ENCODE measurements at regions not wholly inside any gene's neighbourhood (a gene's known extent, or its start where the extent isn't known, plus 50 kb on each side); places are given as distances from the start of the nearest gene placed in this dataset.
"Not testable (repeated sequence)": the region's sequence is repeated elsewhere in the genome, so short reads cannot be mapped to it uniquely, and the experiment has no call there.

DNA sequence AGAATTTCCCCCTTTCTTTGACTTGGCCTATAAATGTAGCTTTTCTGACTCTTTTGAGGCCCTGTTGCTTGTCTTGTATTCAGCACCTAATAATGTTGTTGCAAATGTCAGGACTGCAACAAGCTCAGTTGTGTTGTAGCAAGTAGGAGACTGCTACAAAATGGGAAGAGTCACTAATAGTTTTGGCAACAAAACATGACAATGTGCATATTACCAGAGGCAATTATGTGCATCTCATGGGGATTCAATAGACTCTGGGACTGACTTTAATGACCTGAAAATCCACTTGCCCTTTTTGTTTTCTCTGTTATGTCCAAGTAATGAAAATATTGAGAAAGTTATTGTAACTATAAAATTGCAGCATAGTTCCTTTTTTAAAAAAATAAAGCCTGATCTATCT lies 368.4 kb downstream of the OSTF1 start:
- no peak for DNase-seq (ENCODE audit: low read depth in 3 of 3, low spot score in 1 of 3)

DNA sequence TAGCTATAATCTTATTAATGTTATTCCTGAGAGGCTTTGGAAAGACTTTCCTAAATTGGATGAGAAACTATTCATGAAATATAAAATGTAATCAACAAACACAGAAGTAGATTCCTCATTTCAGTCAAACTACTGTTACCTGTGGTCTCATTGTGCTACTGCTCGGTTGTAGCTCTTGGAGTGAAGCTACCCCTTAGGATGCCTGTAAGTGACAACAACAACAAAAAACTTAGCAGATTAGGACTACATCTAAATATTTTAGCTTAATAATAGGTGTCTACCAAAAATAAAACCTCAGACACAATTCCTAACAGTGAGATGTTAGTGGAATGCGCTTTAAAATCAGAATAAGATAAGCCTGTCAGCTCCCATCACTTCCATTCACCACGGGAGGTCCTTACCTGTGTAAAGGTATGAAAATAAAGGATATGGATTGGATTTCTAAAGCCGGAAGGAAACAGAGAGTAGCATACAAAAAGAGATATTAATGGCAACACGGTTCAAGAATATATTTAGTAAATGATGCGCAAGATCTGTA lies 369.2 kb downstream of the OSTF1 start:
- DNase-seq (ENCODE audit: low read depth in 3 of 3, low spot score in 1 of 3) = no peak

DNA sequence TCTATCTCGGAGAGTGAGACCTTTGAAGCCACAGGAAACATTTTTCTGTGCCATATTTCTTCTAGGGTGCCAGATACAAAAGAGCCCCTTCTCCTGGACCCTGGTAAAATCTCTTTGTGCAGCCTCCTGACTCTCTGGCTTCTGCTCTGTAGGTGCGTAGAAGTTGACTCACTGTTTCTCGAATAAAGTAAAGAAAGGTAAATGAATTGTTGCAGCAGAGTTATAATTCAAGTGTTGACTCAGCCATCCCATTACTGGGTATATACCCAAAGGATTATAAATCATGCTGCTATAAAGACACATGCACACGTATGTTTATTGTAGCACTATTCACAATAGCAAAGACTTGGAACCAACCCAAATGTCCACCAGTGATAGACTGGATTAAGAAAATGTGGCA lies 371.0 kb downstream of the OSTF1 start:
- not testable (repeated sequence) for DNase-seq (ENCODE audit: low read depth in 3 of 3, low spot score in 1 of 3)

DNA sequence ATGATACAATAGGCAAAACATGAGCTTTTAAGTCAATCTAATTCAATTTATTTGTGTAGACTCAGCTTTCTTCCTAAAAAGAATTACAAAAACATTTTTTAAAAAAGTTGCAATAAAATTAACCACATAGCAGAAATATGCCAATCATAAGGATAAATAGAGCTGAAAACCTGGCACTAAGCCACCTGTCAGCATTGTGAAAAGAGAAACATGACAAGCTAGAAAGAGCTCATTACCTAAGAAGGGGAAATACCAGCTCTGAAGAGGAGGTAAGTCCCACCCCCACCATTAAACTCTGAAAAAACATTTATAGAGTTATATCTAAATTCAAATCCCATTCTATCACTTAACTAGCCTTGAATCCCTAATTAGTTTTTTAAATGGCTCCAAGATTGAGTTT lies 372.9 kb downstream of the OSTF1 start:
- no peak for DNase-seq (ENCODE audit: low read depth in 3 of 3, low spot score in 1 of 3)

DNA sequence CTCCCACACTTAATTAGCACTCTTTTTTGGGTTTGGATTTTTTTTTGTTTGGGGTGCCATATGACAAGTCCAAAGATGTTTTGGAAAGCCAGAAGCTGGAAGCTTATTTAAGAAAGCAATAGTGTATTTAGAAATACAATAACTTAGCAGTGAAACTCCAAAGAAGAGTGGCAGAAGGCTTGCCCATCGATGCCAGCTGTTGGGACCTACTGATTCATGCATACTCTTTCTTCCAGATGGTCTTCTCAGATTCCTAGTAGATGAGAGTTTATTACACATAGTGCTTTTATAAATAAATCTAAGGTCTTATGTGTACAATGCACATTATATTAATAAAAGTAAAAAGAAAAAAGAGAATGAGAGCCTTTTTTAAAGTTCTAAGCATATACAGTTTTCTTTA lies 374.6 kb downstream of the OSTF1 start:
- DNase-seq (ENCODE audit: low read depth in 3 of 3, low spot score in 1 of 3) = no peak

DNA sequence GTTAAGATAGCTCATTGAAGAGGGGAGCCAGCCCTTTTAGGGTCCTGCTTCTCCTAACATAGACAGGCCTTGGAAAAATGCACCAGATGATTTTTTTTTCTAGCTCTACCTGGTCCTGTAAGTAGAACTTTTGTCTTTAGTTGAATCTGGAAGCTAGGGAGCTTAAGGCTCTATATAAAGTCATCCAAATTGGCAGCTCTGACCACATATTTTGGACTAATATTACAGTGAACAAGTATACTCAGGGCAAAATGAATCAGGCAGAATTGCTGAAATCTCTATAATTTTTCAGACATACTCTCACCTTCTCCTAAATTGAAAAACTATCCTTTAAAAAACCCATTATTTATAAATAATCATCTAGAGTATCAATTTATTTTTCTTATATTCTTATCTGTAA lies 375.6 kb downstream of the OSTF1 start:
- DNase-seq (ENCODE audit: low read depth in 3 of 3, low spot score in 1 of 3) = no peak

DNA sequence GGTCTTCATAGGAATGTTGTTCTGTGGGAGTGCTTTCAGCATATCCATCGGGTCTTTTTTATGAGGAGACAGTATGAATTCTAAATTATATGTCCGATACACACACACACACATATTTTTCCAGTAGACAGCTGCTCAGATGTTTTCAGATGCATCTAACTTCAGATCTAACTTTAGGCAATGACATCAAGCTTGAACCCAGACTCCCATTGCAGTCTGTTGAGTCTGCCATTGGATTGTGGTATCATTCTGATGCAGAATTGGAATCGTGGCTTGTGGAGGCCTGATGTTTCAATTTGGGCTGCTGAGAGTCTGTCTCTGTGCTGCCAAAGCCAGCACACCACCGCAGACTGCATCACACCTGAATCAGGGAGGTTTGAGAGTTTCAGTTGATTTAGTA lies 376.4 kb downstream of the OSTF1 start:
- DNase-seq (ENCODE audit: low read depth in 3 of 3, low spot score in 1 of 3) = no peak

DNA sequence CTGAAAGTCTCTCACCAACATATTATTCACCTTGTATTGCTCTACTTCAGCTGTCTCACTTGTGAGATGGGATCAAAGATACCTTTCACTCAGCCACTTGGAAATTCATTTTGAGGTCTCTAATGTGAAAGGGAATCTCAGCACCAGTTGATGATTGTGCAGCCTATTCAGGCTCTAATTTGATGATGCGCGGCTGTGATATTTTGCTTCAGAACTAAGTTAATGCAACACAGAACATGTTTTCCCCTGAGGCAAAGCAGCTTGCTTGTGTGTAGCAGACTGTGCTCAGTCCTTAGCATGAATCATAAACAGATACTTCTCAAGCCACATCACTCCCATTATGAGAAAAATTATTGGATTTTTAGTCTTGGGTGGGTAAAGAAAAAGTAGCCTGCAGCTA lies 378.8 kb downstream of the OSTF1 start:
- no peak for DNase-seq (ENCODE audit: low read depth in 3 of 3, low spot score in 1 of 3)

DNA sequence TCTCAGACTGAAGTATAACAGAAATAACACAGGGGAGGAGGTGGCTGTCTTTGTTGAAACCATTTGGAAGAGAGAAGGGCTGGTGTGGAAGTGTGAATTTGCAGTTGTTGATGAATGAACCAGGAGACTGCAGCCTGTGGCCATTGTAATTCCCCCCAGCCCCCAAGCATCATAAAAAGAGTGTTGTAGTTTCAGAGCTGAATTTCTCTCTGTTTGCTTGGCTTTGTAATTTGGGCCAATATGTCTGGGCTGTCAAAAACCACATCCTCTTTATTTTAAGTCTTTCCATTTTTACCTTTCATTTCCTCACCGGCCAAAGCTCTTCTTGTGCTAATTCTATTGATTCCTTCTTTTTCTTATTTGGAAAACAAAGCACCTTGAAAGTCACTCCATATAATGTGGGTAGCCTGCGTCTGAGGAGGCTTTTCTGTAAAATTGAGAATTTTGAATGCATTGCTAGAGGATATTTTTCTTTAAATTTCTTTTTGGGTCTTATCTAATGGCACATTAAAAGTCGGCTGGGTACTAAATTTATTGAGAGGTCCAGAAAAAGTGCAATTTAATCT lies 383.3 kb downstream of the OSTF1 start:
- no peak for DNase-seq (ENCODE audit: low read depth in 3 of 3, low spot score in 1 of 3)

DNA sequence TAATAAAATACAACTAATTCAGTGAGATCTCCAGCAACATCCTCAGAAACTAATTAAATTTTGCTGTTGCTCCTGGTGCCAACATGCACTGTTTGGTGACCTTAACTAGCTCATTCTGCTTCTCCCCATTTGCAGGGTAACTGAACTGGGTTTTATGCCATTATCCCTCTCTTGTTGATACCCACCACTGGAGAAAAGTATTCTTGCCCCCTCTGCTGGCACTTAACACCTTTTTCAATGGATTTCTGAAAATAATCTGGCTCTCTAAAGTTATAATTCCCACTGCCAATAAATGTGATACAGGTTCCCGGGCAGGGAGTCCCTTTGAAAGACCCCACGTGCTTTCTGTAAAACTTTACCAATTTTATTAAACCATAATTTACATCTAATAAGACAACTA lies 394.3 kb downstream of the OSTF1 start:
- no peak for DNase-seq (ENCODE audit: low read depth in 3 of 3, low spot score in 1 of 3)

DNA sequence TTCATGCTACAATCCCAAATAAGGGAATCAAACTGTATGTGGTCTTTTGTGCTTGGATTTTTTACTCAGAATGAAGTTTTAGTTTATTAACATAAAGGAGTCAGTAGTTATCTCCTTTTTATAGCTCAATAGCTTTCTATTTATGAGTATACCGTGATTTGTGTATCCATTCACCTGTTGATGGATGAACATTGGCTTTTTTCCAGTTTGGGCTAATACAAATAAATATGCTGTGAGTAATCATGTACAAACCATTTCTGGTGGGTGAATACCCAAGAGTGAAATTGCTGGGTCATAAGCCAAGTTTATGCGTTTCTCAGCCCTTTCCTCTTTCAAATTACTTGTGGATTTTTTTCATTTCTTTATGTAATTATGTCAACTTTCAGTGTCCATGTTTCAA lies 395.3 kb downstream of the OSTF1 start:
- no peak for DNase-seq (ENCODE audit: low read depth in 3 of 3, low spot score in 1 of 3)

DNA sequence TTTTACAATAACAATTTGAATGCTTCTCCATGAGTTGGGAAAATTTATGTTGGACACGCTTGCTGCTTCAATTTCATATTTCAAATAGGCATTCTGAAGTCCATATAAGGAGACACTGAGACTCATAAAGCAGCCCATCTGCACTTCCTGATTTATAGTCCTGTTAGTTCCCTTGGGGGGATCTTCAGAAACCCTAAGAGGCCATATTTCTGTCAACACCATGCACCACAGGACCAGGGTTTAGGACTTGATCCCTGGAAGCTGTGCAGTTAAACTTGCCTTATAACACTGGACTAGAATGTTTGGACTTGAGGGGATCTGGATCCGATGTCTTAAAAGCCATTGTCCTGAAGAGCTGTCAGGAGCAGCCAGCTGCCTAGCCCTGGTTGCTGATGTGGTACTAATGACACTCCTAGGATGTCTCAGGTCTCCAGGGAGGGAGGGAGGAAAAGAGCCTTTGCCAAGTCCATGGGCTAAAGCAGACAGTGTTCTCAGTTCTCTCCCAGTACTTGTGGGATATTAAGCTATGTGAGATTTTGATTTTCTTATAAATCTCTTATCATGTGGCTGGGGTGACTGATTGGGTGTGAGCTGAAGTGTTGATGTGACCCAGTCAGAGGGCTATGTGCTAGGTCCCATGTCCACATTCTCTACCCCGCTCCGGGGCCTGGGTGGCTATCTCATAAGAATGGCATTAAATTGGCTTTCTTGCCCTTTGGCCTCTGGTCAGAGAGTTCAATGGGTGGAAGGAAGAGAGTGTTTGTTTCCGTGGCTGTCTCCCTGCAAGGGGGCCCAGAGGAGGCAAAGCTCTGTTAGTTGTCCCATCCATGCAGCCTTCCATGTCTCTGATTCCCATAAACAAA lies 399.8 kb downstream of the OSTF1 start:
- DNase-seq (ENCODE audit: low read depth in 3 of 3, low spot score in 1 of 3) = no peak

DNA sequence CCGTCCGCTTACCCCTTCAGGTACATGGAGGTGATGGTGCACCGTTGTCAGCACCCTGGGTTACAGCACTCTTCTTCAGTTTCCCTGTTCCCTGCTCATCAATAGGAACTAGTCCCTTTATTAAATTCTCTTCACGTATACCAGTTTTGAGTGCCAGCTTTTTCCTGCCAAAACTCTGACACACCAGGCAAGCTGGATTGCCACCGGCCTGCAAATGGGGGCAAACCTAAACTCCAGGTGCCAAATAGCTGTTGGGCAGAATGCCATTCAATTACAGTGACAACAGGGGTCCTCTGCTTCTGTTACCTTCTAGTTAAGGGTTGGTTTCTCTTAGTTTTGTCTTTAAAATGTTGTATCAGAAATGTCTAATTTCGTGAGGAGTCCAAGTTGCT lies 400.4 kb downstream of the OSTF1 start:
- no peak for DNase-seq (ENCODE audit: low read depth in 3 of 3, low spot score in 1 of 3)

DNA sequence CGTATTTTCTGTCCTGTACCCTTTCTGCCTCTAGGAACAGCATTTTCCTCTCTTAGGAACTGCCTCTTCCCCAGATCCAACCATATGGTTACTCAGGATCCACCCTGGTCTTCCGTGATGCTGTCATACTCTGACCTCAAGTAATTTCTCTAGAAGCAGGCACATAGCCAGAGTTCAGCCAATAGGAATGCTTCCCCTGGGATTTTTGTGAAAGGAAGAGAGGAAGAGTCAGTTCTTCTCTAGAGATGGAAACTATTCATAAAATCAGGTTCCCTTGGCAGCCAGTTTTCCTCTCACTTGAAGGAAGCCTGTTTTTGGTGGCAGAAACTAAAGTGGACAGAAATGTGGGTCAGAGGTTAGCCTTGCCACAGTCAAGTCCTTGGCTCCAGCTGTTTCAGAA lies 400.1 kb upstream of the PCSK5 start:
- no peak for DNase-seq (ENCODE audit: low read depth in 3 of 3, low spot score in 1 of 3)

DNA sequence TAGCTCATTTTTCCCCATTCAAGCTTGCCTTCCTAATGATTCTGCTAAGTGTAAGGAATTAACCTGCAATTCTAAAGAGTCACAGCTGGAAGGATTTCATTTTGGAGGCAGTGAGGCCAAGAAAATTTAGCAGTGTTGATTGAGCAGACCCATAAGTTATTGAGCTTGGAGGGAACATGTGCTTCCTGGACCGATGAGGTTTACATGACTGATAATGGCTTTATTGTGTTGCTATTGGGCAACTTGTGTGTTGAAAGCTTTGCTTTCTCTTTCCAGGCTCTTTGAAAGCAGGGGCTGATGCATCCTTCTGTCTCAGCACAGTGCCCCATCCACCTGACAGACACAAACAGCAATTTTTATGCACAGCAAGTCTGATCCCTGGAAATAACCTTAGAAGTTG lies 398.9 kb upstream of the PCSK5 start:
- no peak for DNase-seq (ENCODE audit: low read depth in 3 of 3, low spot score in 1 of 3)

DNA sequence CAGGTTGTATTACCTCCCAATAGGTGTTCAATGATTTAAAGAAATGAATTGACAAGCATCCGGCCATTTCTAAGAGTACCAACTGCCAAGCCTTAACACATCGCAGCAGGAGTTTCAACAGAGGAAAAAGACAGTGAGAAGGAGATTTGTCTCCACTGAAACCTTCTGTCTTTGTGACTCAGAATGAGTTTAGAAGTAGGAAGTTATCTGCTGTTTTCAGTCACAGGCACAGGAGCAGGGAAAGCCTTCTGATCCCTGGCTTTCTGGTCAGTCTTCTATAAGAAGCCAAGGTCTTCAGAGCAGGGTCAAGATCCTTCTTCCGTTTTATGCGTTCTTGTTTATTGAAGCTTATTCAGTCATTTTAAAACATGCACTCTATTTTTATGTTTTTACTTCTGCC lies 390.7 kb upstream of the PCSK5 start:
- DNase-seq (ENCODE audit: low read depth in 3 of 3, low spot score in 1 of 3) = no peak

DNA sequence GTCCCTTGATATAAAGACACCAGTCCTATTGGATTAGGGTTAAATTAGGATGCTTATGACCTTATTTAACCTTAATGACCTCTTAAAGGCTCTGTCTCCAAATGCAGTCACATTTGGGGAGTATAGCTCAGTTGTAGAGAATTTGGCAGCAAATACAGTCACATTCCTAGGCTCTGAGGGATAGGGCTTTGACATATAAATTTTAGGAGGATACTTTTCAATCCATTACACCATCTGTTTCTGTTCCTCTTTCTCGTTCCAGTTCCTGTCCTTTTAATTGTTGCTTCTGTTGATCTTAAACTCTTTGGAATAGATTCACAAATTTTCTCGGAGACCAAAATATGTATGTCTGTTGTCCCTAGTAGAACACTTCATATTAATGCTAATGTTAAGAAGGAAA lies 390.0 kb upstream of the PCSK5 start:
- no peak for DNase-seq (ENCODE audit: low read depth in 3 of 3, low spot score in 1 of 3)

DNA sequence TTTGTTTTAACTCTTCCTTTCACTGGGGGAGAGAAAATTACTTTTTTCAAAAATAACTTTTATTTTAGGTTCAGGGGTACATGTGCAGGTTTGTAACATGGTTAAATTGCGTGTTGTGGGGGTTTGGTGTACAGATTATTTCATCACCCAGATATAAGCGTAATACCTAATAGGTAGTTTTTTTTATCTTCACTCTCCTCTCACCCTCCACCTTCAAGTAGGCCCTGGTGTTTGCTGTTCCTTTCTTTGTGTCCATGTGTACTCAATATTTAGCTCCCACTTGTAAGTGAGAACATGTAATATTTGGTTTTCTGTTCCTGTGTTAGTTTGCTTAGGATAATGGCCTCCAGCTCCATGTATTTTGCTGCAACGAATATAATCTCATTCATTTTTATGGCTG lies 389.5 kb upstream of the PCSK5 start:
- DNase-seq (ENCODE audit: low read depth in 3 of 3, low spot score in 1 of 3) = not testable (repeated sequence)

DNA sequence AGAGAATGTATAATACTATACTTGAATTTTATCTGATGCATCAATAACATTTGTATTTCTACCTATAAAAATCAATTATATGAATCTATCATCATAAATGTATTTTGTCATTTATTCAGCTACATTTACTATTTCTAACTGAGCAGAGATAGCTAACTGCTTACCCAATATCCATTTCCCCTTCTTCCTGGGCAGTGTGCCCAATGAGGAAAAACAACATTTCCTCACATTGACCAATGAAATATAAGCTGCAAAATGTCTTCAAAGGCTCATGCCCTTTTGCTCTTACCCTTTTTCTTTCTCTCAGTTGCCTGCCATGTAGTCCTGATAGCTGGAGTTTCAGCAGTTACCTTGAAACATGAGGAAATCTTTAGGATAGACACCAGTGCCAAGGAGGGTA lies 385.8 kb upstream of the PCSK5 start:
- DNase-seq (ENCODE audit: low read depth in 3 of 3, low spot score in 1 of 3) = no peak

DNA sequence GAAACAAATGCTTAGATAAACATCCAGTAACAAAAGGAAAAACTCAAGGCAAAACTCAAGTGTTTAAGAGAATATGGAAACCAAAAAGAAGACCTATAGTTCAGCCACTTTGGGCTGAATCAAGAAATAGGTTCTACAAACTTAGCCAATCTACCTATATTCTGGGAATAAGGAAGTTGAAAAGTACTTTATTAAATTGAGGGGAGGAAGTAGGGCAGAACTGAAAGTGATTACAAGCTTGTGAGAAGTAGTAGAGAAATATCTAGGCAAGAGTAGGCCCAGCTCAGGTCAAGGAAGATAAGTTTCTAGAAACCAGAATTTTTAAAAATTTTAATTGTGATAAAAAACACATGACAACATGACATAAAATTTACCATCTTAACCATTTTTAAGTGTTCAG lies 384.8 kb upstream of the PCSK5 start:
- DNase-seq (ENCODE audit: low read depth in 3 of 3, low spot score in 1 of 3) = no peak

DNA sequence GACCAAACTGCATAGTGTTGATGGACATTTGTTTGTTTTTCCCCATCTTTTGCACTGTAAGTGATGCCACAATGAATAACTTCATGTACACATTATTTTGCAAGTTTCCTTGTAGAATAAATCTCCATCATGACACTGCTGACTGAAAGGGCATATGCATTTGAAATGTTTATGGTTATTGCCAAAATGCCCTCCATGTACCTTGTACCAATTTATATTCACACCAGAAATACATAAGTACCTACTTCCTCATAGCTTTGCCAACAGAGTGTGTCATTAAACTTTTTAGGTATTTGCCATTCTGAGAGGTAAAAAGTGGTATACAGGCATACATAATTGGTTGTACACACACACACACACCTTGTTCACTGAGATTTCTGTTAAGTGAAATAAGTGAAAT lies 361.0 kb upstream of the PCSK5 start:
- DNase-seq (ENCODE audit: low read depth in 3 of 3, low spot score in 1 of 3) = no peak

DNA sequence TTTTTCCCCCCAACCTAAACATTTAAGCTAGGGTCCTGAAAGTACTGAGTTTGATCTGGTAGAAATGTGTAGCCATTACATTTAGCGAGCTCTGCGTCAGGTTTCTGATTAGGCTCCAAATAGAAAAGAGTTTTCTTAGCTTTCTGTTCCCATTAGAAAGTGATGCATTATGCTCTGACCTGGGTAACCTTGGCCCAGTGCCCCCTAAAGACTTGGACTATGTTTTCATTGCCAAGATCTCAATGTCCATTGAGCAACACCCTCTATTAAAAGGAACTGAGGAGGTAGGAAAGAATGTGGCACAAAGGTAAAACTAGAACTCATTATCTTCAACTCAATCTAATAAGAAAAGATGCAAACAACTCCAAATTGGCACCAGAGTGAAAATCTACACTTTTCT lies 358.9 kb upstream of the PCSK5 start:
- no peak for DNase-seq (ENCODE audit: low read depth in 3 of 3, low spot score in 1 of 3)
